GM12878 (cell line): ENCODE measurements at regions not wholly inside any gene's neighbourhood (a gene's known extent, or its start where the extent isn't known, plus 50 kb on each side); places are given as distances from the start of the nearest gene placed in this dataset.

Experiments used
- ATAC-seq: fragments of 200-7000 bp; cut with Tn5 transposase; 3 replicates; pipeline ENCODE4 v1.9.1; 2020; ENCODE audit warnings: mild to moderate bottlenecking, moderate library complexity
- BruUV-seq: library from RNA; stranded (reverse); fragments of 400-500 nt; replicated peaks from 2 replicates; lab custom pipeline; 2021; lab: Mats Ljungman, UMichigan
- CTCF ChIA-PET: fragments of 300-600 bp; sonication (Branson Sonifier 250); formaldehyde crosslinking; extraction: SDS; loops from one replicate; lab custom pipeline; 2021; ENCODE audit warnings: inconsistent platforms; lab: Yijun Ruan, JAX
- POLR2A ChIA-PET: fragments of 350-600 bp; formaldehyde crosslinking; extraction: SDS; loops from one replicate; lab custom pipeline; 2021; ENCODE audit warnings: inconsistent platforms; lab: Charles Lee
- RAD21 ChIA-PET: fragments of 300-600 bp; sonication (Branson Sonifier 250); formaldehyde crosslinking; loops from one replicate; lab custom pipeline; 2023; ENCODE audit warnings: antibody characterized with exemption; ENCODE audit not compliant: unreplicated experiment; lab: Charles Lee
- SMC1A ChIA-PET: fragments of 300-600 bp; sonication (Branson Sonifier 250); formaldehyde crosslinking; loops from one replicate; lab custom pipeline; 2023; ENCODE audit not compliant: unreplicated experiment, uncharacterized antibody; lab: Charles Lee
- DNase-seq: peaks from one replicate; pipeline ENCODE4 v3.0.0-alpha.2; 2011; ENCODE audit warnings: low read depth, low spot score
- FAIRE-seq: peaks from 3 replicates; lab custom pipeline; 2011; peaks lifted over from hg19 to GRCh38; lab: Jason Lieb, UNC
- H2AFZ ChIP-seq: 2 replicates; pipeline ENCODE4 v1.6.0; 2011; ENCODE audit warnings: low read depth, low read length, control low read depth; ENCODE audit not compliant: control insufficient read depth
- H3K27ac ChIP-seq: 2 replicates; pipeline ENCODE4 v1.5.1; 2011; ENCODE audit warnings: control low read depth; ENCODE audit not compliant: control insufficient read depth, insufficient read depth
- H3K27me3 ChIP-seq, 2 experiments: replicated peaks in 1 of 2; 2 replicates each; pipeline versions ENCODE4 v1.6.0 to v1.6.1; 2011; ENCODE audit warnings: low read length in 1 of 2; ENCODE audit not compliant: control insufficient read depth in 2 of 2, insufficient read depth in 2 of 2
- H3K36me3 ChIP-seq, 2 experiments: 2 replicates each; pipeline ENCODE4 v1.5.1; 2011; ENCODE audit warnings: low read length in 1 of 2; ENCODE audit not compliant: control insufficient read depth in 2 of 2, insufficient read depth in 2 of 2
- H3K4me1 ChIP-seq: 2 replicates; pipeline ENCODE4 v1.6.1; 2011; ENCODE audit warnings: mild to moderate bottlenecking, low read length, moderate library complexity, mixed read lengths; ENCODE audit not compliant: control insufficient read depth, insufficient read depth
- H3K4me2 ChIP-seq: 2 replicates; pipeline ENCODE4 v1.6.0; 2011; ENCODE audit warnings: control low read depth; ENCODE audit not compliant: control insufficient read depth, insufficient read depth
- H3K4me3 ChIP-seq: fragments of 200-600 bp; sonication (generic); 2 replicates; pipeline ENCODE4 v1.5.1; 2016
- H3K79me2 ChIP-seq: 2 replicates; pipeline ENCODE4 v1.6.0; 2011; ENCODE audit warnings: low read length; ENCODE audit not compliant: control insufficient read depth, insufficient read depth
- H3K9ac ChIP-seq: 2 replicates; pipeline ENCODE4 v1.8.0; 2011; ENCODE audit warnings: low read length, control low read depth, mixed read lengths; ENCODE audit not compliant: control insufficient read depth, insufficient read depth
- H3K9me3 ChIP-seq: replicated peaks from 3 replicates; pipeline ENCODE4 v1.5.1; 2011; ENCODE audit warnings: mild to moderate bottlenecking, low read length; ENCODE audit not compliant: control insufficient read depth, insufficient read depth
- H4K20me1 ChIP-seq: 2 replicates; pipeline ENCODE4 v1.6.0; 2011; ENCODE audit not compliant: control insufficient read depth, insufficient read depth
- BACH1 ChIP-seq: fragments of 450-650 bp; IDR thresholded peaks from 2 replicates; pipeline ENCODE4 v1.6.1; 2017; ENCODE audit warnings: mild to moderate bottlenecking, borderline replicate concordance
- CREB1 ChIP-seq: IDR thresholded peaks from 2 replicates; pipeline ENCODE4 v1.6.1; 2012; ENCODE audit warnings: low read depth, mild to moderate bottlenecking, inconsistent platforms
- GATAD2B ChIP-seq: fragments of 450-650 bp; conservative IDR thresholded peaks from 2 replicates; pipeline ENCODE4 v1.6.1; 2017; ENCODE audit warnings: low read depth, mild to moderate bottlenecking, moderate library complexity
- HDAC6 ChIP-seq: fragments of 200-600 bp; sonication (generic); IDR thresholded peaks from one replicate; pipeline ENCODE4 v1.8.0; 2017; ENCODE audit warnings: antibody characterized with exemption; ENCODE audit not compliant: unreplicated experiment
- HDGF ChIP-seq: fragments of 450-650 bp; IDR thresholded peaks from 2 replicates; pipeline ENCODE4 v1.6.1; 2016; ENCODE audit warnings: antibody characterized with exemption
- JUND ChIP-seq: IDR thresholded peaks from 2 replicates; pipeline ENCODE4 v1.6.1; 2012; ENCODE audit warnings: low read depth, mild to moderate bottlenecking, low read length, improper control_type of control experiment, moderate library complexity
- KAT2A ChIP-seq: conservative IDR thresholded peaks from 2 replicates; pipeline ENCODE4 v1.6.1; 2011; ENCODE audit warnings: low read depth, low read length; ENCODE audit not compliant: control insufficient read depth
- NR2F1 ChIP-seq: fragments of 450-650 bp; conservative IDR thresholded peaks from 2 replicates; pipeline ENCODE4 v1.6.1; 2017; ENCODE audit warnings: mild to moderate bottlenecking
- SMAD5 ChIP-seq: IDR thresholded peaks from 2 replicates; pipeline ENCODE4 v1.6.1; 2016; ENCODE audit warnings: antibody characterized with exemption, low read depth
- TCF12 ChIP-seq: IDR thresholded peaks from 2 replicates; pipeline ENCODE4 v1.6.1; 2011; ENCODE audit warnings: low read depth, mild to moderate bottlenecking, low read length
- WGBS: methylation state at CpG from one replicate; pipeline ENCODE4 v1.1.6; 2016; ENCODE audit warnings: low lambda C conversion rate; ENCODE audit not compliant: insufficient replicate concordance, insufficient coverage; ENCODE audit errors: missing lambda C conversion rate; 5-methylcytosine and 5-hydroxymethylcytosine counted together
- in situ Hi-C: fragments of 300-500 bp; cut with MboI; formaldehyde crosslinking; loops from 9 replicates; pipeline ENCODE4 v1.14.3; 2018; ENCODE audit warnings: mixed read lengths
- intact Hi-C: fragments of 100-400 bp; cut with micrococcal nuclease; formaldehyde crosslinking; loops from one replicate; pipeline ENCODE4 v1.14.2; 2022; ENCODE audit not compliant: unreplicated experiment
- TF ChIP-seq, protein P1 (sequence below): fragments of 450-650 bp; formaldehyde crosslinking; IDR thresholded peaks from 2 replicates; pipeline ENCODE4 v1.4.0; 2020; ENCODE audit warnings: mild to moderate bottlenecking, moderate library complexity
- TF ChIP-seq, protein P2 (sequence below): IDR thresholded peaks from 2 replicates; pipeline ENCODE4 v1.6.1; 2011; ENCODE audit warnings: low read depth, low read length, improper control_type of control experiment, borderline replicate concordance
- TF ChIP-seq, protein P3 (sequence below): fragments of 450-650 bp; IDR thresholded peaks from 2 replicates; pipeline ENCODE4 v1.6.1; 2014; ENCODE audit warnings: mild to moderate bottlenecking

- TF ChIP-seq, protein P1, sequence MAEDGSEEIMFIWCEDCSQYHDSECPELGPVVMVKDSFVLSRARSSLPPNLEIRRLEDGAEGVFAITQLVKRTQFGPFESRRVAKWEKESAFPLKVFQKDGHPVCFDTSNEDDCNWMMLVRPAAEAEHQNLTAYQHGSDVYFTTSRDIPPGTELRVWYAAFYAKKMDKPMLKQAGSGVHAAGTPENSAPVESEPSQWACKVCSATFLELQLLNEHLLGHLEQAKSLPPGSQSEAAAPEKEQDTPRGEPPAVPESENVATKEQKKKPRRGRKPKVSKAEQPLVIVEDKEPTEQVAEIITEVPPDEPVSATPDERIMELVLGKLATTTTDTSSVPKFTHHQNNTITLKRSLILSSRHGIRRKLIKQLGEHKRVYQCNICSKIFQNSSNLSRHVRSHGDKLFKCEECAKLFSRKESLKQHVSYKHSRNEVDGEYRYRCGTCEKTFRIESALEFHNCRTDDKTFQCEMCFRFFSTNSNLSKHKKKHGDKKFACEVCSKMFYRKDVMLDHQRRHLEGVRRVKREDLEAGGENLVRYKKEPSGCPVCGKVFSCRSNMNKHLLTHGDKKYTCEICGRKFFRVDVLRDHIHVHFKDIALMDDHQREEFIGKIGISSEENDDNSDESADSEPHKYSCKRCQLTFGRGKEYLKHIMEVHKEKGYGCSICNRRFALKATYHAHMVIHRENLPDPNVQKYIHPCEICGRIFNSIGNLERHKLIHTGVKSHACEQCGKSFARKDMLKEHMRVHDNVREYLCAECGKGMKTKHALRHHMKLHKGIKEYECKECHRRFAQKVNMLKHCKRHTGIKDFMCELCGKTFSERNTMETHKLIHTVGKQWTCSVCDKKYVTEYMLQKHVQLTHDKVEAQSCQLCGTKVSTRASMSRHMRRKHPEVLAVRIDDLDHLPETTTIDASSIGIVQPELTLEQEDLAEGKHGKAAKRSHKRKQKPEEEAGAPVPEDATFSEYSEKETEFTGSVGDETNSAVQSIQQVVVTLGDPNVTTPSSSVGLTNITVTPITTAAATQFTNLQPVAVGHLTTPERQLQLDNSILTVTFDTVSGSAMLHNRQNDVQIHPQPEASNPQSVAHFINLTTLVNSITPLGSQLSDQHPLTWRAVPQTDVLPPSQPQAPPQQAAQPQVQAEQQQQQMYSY (CRISPR knock-in tag): no peak
- TF ChIP-seq KAT2A (no peak), BACH1 (no peak), HDAC6 (no peak), NR2F1 (no peak), HDGF (no peak)
- TF ChIP-seq, protein P2, sequence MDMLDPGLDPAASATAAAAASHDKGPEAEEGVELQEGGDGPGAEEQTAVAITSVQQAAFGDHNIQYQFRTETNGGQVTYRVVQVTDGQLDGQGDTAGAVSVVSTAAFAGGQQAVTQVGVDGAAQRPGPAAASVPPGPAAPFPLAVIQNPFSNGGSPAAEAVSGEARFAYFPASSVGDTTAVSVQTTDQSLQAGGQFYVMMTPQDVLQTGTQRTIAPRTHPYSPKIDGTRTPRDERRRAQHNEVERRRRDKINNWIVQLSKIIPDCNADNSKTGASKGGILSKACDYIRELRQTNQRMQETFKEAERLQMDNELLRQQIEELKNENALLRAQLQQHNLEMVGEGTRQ: no peak
These were observed 86.7 kb upstream of the UBE2E3 start (continued) for GRCh38 chr2:180893752-180894151.

DNA sequence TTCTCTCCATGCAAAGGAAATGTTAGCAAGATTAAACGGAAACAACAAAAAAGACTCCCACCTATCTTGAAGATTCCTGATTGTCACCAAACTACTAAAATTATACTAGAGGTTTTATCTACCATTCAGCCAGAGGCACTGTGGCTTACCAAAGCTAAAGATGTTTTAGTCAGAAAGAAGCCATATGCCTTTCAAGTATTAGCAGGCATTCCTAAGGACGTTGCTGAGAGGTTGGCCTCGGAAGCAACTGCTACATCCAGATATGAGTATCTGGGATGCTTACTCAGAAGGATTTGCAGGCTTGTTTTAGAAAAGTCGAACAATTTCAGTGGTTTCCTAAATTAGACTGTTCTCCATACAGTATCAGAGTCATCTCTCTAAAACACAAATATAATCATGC is 88.3 kb upstream of the UBE2E3 start:
- Histone ChIP-seq H3K79me2 (no peaks in the 10 kb centered on the region), H3K4me1 (no peaks in the 10 kb centered on the region)
- 53% methylated on average over 4 of the region's 4 CpGs for WGBS
- TF ChIP-seq CREB1 (no peak), GATAD2B (no peak), TCF12 (no peak), SMAD5 (no peak), JUND (no peak)
- TF ChIP-seq, protein P3, sequence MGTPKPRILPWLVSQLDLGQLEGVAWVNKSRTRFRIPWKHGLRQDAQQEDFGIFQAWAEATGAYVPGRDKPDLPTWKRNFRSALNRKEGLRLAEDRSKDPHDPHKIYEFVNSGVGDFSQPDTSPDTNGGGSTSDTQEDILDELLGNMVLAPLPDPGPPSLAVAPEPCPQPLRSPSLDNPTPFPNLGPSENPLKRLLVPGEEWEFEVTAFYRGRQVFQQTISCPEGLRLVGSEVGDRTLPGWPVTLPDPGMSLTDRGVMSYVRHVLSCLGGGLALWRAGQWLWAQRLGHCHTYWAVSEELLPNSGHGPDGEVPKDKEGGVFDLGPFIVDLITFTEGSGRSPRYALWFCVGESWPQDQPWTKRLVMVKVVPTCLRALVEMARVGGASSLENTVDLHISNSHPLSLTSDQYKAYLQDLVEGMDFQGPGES: no peak
- TF ChIP-seq, all 136 proteins: peak for 0
- RAD21 ChIA-PET: no interaction called here
- Histone ChIP-seq H3K9me3 (no peaks in the 10 kb centered on the region), H3K4me3 (no peak overlapping the region), H3K27ac (no peak overlapping the region), H3K4me2 (no peak overlapping the region), H4K20me1 (no peaks in the 10 kb centered on the region), H3K9ac (no peak overlapping the region), H3K27me3 (no peaks in the 10 kb centered on the region), H3K36me3 (no peaks in the 10 kb centered on the region), H2AFZ (no peak overlapping the region)
- POLR2A ChIA-PET: no interaction called here
- in situ Hi-C loops: no loop called here
- SMC1A ChIA-PET: no interaction called here
- CTCF ChIA-PET: no interaction called here
- intact Hi-C loops: no loop called here
- no peak for ATAC-seq
- BruUV-seq: no TSS peak
- FAIRE-seq: no peak
- DNase-seq: no peak
